ENCODE measurements at regions not wholly inside any gene's neighbourhood (a gene's known extent, or its start where the extent isn't known, plus 50 kb on each side); places are given as distances from the start of the nearest gene placed in this dataset.

DNA sequence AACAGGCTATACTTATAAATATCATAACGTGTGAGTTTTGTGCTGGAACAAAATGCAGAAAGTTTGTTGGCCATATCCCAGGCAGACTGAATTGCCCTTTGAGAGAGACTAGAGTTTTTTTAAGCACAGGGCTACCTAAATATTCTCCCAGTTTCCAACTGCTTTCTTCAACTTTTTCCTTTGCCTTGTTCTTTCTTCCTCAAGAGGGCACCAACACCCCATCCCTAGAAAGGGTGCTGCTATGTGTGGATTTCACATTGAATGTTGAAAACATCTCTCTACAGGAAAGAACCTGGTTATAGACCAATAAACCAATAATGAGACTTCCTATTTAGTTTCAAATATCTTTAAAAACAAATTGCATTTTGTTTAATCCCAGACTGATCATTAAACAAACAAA, 87.9 kb downstream of the ICOS start:
- no peak for TF ChIP-seq ZNF274 (IDR thresholded peaks at IDR 0.05; ENCODE audit: low read depth, low read length)
- TF ChIP-seq YY1 (IDR thresholded peaks at IDR 0.05; ENCODE audit: insufficient read depth, insufficient read length) = no peak
- no peak for TF ChIP-seq SUZ12 (IDR thresholded peaks at IDR 0.05; ENCODE audit: extremely low read depth, insufficient read depth, insufficient read length)

All from NT2/D1 (cell line).